HG02759 (cell line): ENCODE measurements at regions not wholly inside any gene's neighbourhood (a gene's known extent, or its start where the extent isn't known, plus 50 kb on each side); places are given as distances from the start of the nearest gene placed in this dataset.
A peak's percentile ranks its signal among the peaks of the same experiment; 100 is the strongest.
"Not testable (repeated sequence)": the region's sequence is repeated elsewhere in the genome, so short reads cannot be mapped to it uniquely, and the experiment has no call there.

Experiments used
- ATAC-seq: cut with Tn5 transposase; IDR thresholded peaks from one replicate; pipeline ENCODE4 v1.9.1; 2021; ENCODE audit warnings: mild to moderate bottlenecking, moderate library complexity; ENCODE audit not compliant: unreplicated experiment

GRCh38 chrX:93468075-93468474 lies 205.3 kb downstream of the NAP1L3 start:
- ATAC-seq, result no peak

GRCh38 chrX:93466383-93466782 lies 207.0 kb downstream of the NAP1L3 start:
- no peak for ATAC-seq

GRCh38 chrX:93461060-93461459 lies 212.3 kb downstream of the NAP1L3 start:
- ATAC-seq, result no peak

GRCh38 chrX:93454509-93454908 lies 218.9 kb downstream of the NAP1L3 start:
- no peak for ATAC-seq

- not testable (repeated sequence) for ATAC-seq
Observed at GRCh38 chrX:93434721-93435120, 238.7 kb downstream of the NAP1L3 start.

GRCh38 chrX:93428497-93428896 lies 244.9 kb downstream of the NAP1L3 start:
- ATAC-seq, result no peak

GRCh38 chrX:93422693-93423092 lies 250.7 kb downstream of the NAP1L3 start:
- ATAC-seq, result peak; percentile 78

- no peak for ATAC-seq
Observed at GRCh38 chrX:93420525-93421082, 252.8 kb downstream of the NAP1L3 start.

GRCh38 chrX:93420090-93420489 lies 253.3 kb downstream of the NAP1L3 start:
- ATAC-seq, result no peak

- ATAC-seq, result no peak
Observed at GRCh38 chrX:93419642-93420041, 253.7 kb downstream of the NAP1L3 start.

- no peak for ATAC-seq
Observed at GRCh38 chrX:93404121-93404520, 269.3 kb downstream of the NAP1L3 start.

GRCh38 chrX:93354651-93355050 lies 318.7 kb downstream of the NAP1L3 start:
- ATAC-seq, result no peak

- no peak for ATAC-seq
Observed at GRCh38 chrX:93346309-93346708, 327.1 kb downstream of the NAP1L3 start.

GRCh38 chrX:93344287-93344686 lies 329.1 kb downstream of the NAP1L3 start:
- ATAC-seq, result not testable (repeated sequence)

GRCh38 chrX:93332329-93332728 lies 341.0 kb downstream of the NAP1L3 start:
- ATAC-seq, result no peak

GRCh38 chrX:93322110-93322509 lies 351.3 kb downstream of the NAP1L3 start:
- no peak for ATAC-seq

- ATAC-seq, result no peak
Observed at GRCh38 chrX:93319609-93320008, 353.8 kb downstream of the NAP1L3 start.
